Activated CD8-positive, alpha-beta T cell treated with anti-CD3 and anti-CD28 coated beads, Interleukin-2, amount 10 ng/mL, durations not matched to agents 7 days and 5 days (primary cell): ENCODE measurements at regions not wholly inside any gene's neighbourhood (a gene's known extent, or its start where the extent isn't known, plus 50 kb on each side); places are given as distances from the start of the nearest gene placed in this dataset.

ENCODE experiments used
- ATAC-seq: fragments of 150-1000 bp; cut with Tn5 transposase; one replicate; pipeline ENCODE4 v1.10.0; 2021; ENCODE audit warnings: moderate library complexity
- CTCF ChIA-PET: fragments of 350-600 bp; sonication (Branson Sonifier 250); formaldehyde crosslinking; loops from one replicate; lab custom pipeline; 2021; ENCODE audit warnings: antibody characterized with exemption; lab: Charles Lee
- POLR2A ChIA-PET: fragments of 350-600 bp; sonication (Branson Sonifier 250); formaldehyde crosslinking; loops from one replicate; lab custom pipeline; 2021; ENCODE audit warnings: antibody characterized with exemption; lab: Charles Lee
- DNase-seq: peaks from one replicate; pipeline ENCODE4 v3.0.0-alpha.2; 2020
- H3K27ac Mint-ChIP-seq: one replicate; pipeline ENCODE4 v1.8.0; 2021; ENCODE audit warnings: mild to moderate bottlenecking, mixed read lengths
- H3K27me3 Mint-ChIP-seq: one replicate; pipeline ENCODE4 v1.8.0; 2021; ENCODE audit warnings: low read depth, mixed read lengths
- H3K36me3 Mint-ChIP-seq: one replicate; pipeline ENCODE4 v1.8.0; 2021; ENCODE audit warnings: low read depth, mixed read lengths
- H3K4me1 Mint-ChIP-seq: one replicate; pipeline ENCODE4 v1.8.0; 2021; ENCODE audit warnings: low read depth, mixed read lengths
- H3K4me3 Mint-ChIP-seq: one replicate; pipeline ENCODE4 v1.8.0; 2021; ENCODE audit warnings: mild to moderate bottlenecking, mixed read lengths
- H3K9me3 Mint-ChIP-seq: one replicate; pipeline ENCODE4 v1.8.0; 2022; ENCODE audit warnings: mixed read lengths; ENCODE audit not compliant: insufficient read depth

DNA sequence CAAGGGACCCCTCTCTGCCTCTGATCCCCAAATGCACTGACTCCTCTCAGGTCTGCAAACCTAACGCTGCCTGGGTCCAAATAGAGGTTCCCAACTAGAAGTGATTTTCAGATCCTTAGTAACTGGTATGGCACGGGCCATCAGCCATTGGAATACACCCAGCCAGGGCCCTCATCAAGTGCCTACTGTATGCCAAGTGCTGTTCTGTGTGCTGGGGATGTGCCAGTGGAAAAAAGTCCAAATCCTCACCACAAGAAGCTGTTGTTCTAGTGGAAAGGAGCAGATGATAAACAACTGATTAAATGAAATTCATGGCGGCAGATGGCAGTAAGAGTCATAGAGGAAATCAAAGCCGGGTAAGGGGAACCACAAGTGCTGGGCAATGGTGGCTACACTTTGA lies 57.2 kb upstream of the MED9 start:
- DNase-seq (no peak), ATAC-seq (no peak)
- CTCF ChIA-PET = no interaction called here
- no peaks in the 10 kb centered on the region for H3K9me3 Mint-ChIP-seq
- peaks cover 22% of the 10 kb centered on the region for H3K4me1 Mint-ChIP-seq
- H3K27me3 Mint-ChIP-seq = no peaks in the 10 kb centered on the region
- peaks cover 5% of the 10 kb centered on the region for H3K36me3 Mint-ChIP-seq
- H3K4me3 Mint-ChIP-seq = no peak overlapping the region
- POLR2A ChIA-PET = no interaction called here
- H3K27ac Mint-ChIP-seq = no peak overlapping the region

- H3K4me1 Mint-ChIP-seq = peaks cover 20% of the 10 kb centered on the region
- no peak for ATAC-seq
- POLR2A ChIA-PET = no interaction called here
Measured at GRCh38 chr17:17420082-17420481, 56.7 kb upstream of the MED9 start.

GRCh38 chr17:17420561-17421269 lies 56.1 kb upstream of the MED9 start:
- Mint-ChIP-seq H3K36me3 (peaks cover 5% of the 10 kb centered on the region), H3K27me3 (no peaks in the 10 kb centered on the region), H3K4me1 (peaks cover 16% of the 10 kb centered on the region), H3K27ac (no peak overlapping the region), H3K9me3 (no peaks in the 10 kb centered on the region), H3K4me3 (no peak overlapping the region)
- no peak for DNase-seq
- no peak for ATAC-seq
- CTCF ChIA-PET = no interaction called here
- POLR2A ChIA-PET = no interaction called here

More at GRCh38 chr17:17420082-17420481, 56.7 kb upstream of the MED9 start:
- Mint-ChIP-seq H3K4me3 (no peak overlapping the region), H3K27me3 (no peaks in the 10 kb centered on the region), H3K9me3 (no peaks in the 10 kb centered on the region), H3K36me3 (peaks cover 5% of the 10 kb centered on the region), H3K27ac (no peak overlapping the region)
- DNase-seq = no peak
- CTCF ChIA-PET = no interaction called here

GRCh38 chr17:17421346-17422216 lies 55.2 kb upstream of the MED9 start:
- H3K27me3 Mint-ChIP-seq = no peaks in the 10 kb centered on the region
- H3K4me1 Mint-ChIP-seq = peaks cover 7% of the 10 kb centered on the region
- H3K36me3 Mint-ChIP-seq = no peaks in the 10 kb centered on the region
- ATAC-seq (no peak), DNase-seq (no peak)
- ChIA-PET POLR2A (no interaction called here), CTCF (no interaction called here)
- no peaks in the 10 kb centered on the region for H3K9me3 Mint-ChIP-seq
- no peak overlapping the region for H3K4me3 Mint-ChIP-seq
- no peak overlapping the region for H3K27ac Mint-ChIP-seq

DNA sequence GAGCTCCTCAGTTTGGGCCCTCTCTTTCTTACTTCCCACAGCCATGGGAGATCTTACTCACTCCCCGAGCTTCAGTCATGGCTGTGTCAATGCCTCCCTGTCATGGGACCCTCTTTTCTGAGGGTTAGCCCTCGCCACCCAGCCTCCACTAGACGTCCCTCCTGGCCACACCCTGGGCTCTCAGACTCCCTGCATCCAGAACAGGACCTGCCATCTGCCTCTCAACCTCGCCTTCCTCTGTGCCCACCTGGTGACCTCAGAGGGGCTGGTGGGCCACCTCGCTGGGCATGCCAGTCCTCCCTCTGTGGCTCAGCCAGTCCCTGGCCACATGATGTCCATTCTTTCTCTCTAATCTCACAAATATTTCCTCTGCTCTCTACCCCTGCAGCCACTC lies 54.6 kb upstream of the MED9 start:
- Mint-ChIP-seq H3K9me3 (no peaks in the 10 kb centered on the region), H3K36me3 (no peaks in the 10 kb centered on the region), H3K4me1 (peaks cover under 1% of the 10 kb centered on the region), H3K27ac (no peak overlapping the region), H3K4me3 (no peak overlapping the region), H3K27me3 (peaks cover 3% of the 10 kb centered on the region)
- CTCF ChIA-PET = interaction anchor here (1.7 kb wide), 1 partner anchor 67 kb away, joined by 4 read pairs; no protein-coding TSS in a partner anchor
- no peak for DNase-seq
- POLR2A ChIA-PET = no interaction called here
- no peak for ATAC-seq

DNA sequence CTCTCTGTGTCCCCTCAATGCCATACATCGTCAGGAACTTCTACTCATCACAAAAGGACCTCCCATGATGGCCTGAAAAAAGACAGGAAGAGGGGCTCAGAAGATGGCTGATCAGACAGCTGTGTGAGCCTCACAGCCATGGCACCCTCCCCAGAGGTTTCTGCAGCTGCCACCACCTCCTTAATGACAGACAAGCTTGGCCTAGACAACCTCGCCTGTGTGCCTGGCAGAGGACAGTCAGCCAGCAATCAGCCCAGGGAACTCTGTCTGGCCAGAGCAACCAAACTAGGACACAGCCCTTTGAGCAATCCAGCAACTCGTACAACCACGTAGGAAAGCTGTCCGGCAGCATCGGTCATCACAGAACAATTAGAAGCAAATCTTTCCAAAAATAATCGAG lies 54.2 kb upstream of the MED9 start:
- CTCF ChIA-PET = interaction anchor here (1.7 kb wide), 1 partner anchor 67 kb away, joined by 4 read pairs; no protein-coding TSS in a partner anchor
- Mint-ChIP-seq H3K27me3 (peaks cover 5% of the 10 kb centered on the region), H3K36me3 (no peaks in the 10 kb centered on the region), H3K9me3 (no peaks in the 10 kb centered on the region), H3K27ac (no peak overlapping the region), H3K4me1 (no peaks in the 10 kb centered on the region), H3K4me3 (no peak overlapping the region)
- ATAC-seq = no peak
- POLR2A ChIA-PET = no interaction called here
- no peak for DNase-seq

GRCh38 chr17:17423656-17424055 lies 53.1 kb upstream of the MED9 start:
- Mint-ChIP-seq H3K4me1 (no peaks in the 10 kb centered on the region), H3K4me3 (no peak overlapping the region), H3K27me3 (peaks cover 10% of the 10 kb centered on the region), H3K36me3 (no peaks in the 10 kb centered on the region), H3K9me3 (no peaks in the 10 kb centered on the region), H3K27ac (no peak overlapping the region)
- ATAC-seq (no peak), DNase-seq (no peak)
- POLR2A ChIA-PET = no interaction called here
- CTCF ChIA-PET = interaction anchor here (1.7 kb wide), 1 partner anchor 68 kb away, joined by 4 read pairs; no protein-coding TSS in a partner anchor

DNA sequence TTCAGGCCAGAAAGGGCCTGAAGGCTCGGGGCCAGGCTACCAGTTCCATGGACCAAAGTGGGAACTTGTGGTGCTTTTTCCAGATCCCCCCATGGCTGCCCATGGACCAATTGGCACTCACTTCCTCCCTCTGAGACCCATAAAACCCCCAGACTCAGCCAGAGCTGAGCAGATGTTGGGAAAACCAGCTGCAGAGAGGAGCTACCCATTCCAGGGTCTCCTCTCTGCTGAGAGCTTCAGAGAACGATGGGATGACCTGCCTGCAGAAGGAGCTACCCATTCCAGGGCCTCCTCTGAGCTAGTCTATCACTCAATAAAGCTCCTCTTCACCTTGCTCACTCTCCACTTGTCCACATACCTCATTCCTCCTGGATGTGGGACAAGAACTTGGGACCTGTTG lies 52.2 kb upstream of the MED9 start:
- H3K9me3 Mint-ChIP-seq = no peaks in the 10 kb centered on the region
- no peak overlapping the region for H3K4me3 Mint-ChIP-seq
- peaks cover 12% of the 10 kb centered on the region for H3K27me3 Mint-ChIP-seq
- POLR2A ChIA-PET = no interaction called here
- H3K27ac Mint-ChIP-seq = no peak overlapping the region
- no peak for DNase-seq
- ATAC-seq = no peak
- H3K4me1 Mint-ChIP-seq = no peaks in the 10 kb centered on the region
- CTCF ChIA-PET = no interaction called here
- H3K36me3 Mint-ChIP-seq = no peaks in the 10 kb centered on the region

- Mint-ChIP-seq H3K4me3 (no peak overlapping the region), H3K4me1 (no peaks in the 10 kb centered on the region), H3K36me3 (no peaks in the 10 kb centered on the region), H3K9me3 (no peaks in the 10 kb centered on the region), H3K27ac (no peak overlapping the region), H3K27me3 (peaks cover 17% of the 10 kb centered on the region)
- POLR2A ChIA-PET = interaction anchor here (0.6 kb wide), 1 partner anchor 118 kb away, joined by 3 read pairs; no protein-coding TSS in a partner anchor
- DNase-seq (no peak), ATAC-seq (no peak)
- CTCF ChIA-PET = no interaction called here
Measured at GRCh38 chr17:17425005-17425404, 51.8 kb upstream of the MED9 start.

- ATAC-seq (no peak), DNase-seq (no peak)
- Mint-ChIP-seq H3K27ac (no peak overlapping the region), H3K4me1 (no peaks in the 10 kb centered on the region), H3K9me3 (no peaks in the 10 kb centered on the region), H3K27me3 (peaks cover 20% of the 10 kb centered on the region), H3K4me3 (no peak overlapping the region), H3K36me3 (no peaks in the 10 kb centered on the region)
- CTCF ChIA-PET = no interaction called here
- POLR2A ChIA-PET = no interaction called here
Measured at GRCh38 chr17:17425591-17425990, 51.2 kb upstream of the MED9 start.

- Mint-ChIP-seq H3K27me3 (peaks cover 20% of the 10 kb centered on the region), H3K36me3 (no peaks in the 10 kb centered on the region), H3K9me3 (no peaks in the 10 kb centered on the region), H3K4me3 (no peak overlapping the region), H3K27ac (no peak overlapping the region), H3K4me1 (no peaks in the 10 kb centered on the region)
- DNase-seq (no peak), ATAC-seq (no peak)
- ChIA-PET CTCF (no interaction called here), POLR2A (no interaction called here)
Measured at GRCh38 chr17:17426184-17426583, 50.6 kb upstream of the MED9 start.
